Superior temporal gyrus (tissue), 1 donor: ENCODE measurements at regions not wholly inside any gene's neighbourhood (a gene's known extent, or its start where the extent isn't known, plus 50 kb on each side); places are given as distances from the start of the nearest gene placed in this dataset.
A peak's percentile ranks its signal among the peaks of the same experiment; 100 is the strongest.

Experiments used
- DNase-seq: peaks from one replicate; pipeline ENCODE4 v3.0.0-alpha.2; 2016; ENCODE audit errors: extremely low spot score

DNA sequence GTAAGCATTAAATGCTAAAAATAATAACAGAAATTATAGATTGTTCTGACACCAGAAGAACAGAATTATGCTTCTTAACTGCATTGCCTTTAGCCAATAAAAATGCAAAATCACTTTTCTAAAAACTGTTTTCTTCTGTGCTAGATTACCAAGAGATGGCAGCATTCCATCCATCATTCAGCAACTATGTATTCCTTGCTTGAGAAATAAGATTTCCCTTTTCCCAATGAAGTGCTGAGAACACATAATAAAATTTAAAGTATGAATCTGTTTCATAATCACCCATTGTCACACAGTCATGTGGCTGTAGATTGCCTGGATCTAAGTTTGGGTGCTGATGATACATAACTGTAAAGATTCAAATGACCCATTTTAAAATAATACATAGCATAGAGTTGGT, 504.2 kb downstream of the TDRD15 start:
- DNase-seq, result peak; percentile 60

- DNase-seq, result no peak
Measured at GRCh38 chr2:21633015-21633414, 509.2 kb downstream of the TDRD15 start.

GRCh38 chr2:21633466-21633865, 509.7 kb downstream of the TDRD15 start:
- no peak for DNase-seq

- DNase-seq, result no peak
Measured at GRCh38 chr2:21633911-21634310, 510.1 kb downstream of the TDRD15 start.

DNA sequence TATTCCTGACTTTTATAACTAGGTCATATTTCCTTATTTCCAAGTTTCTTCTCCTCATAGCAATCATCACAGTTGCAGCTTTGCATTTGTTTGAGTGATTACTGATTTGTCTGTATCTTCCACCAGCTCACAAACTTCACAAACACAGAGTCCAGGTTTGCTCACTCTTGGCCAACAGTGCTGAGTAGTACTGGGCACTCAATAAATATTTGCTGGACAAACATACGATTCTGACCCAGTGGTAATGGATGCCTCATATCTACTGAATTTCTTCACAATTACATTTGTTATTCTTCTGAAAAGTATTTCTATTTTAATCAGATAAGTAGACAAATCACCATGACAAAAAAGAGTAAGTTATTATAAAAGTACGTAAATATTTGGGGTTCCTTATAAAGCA, 516.3 kb downstream of the TDRD15 start:
- no peak for DNase-seq

- no peak for DNase-seq
Measured at GRCh38 chr2:21642647-21643046, 518.9 kb downstream of the TDRD15 start.

GRCh38 chr2:21643180-21643579, 519.4 kb downstream of the TDRD15 start:
- no peak for DNase-seq

DNA sequence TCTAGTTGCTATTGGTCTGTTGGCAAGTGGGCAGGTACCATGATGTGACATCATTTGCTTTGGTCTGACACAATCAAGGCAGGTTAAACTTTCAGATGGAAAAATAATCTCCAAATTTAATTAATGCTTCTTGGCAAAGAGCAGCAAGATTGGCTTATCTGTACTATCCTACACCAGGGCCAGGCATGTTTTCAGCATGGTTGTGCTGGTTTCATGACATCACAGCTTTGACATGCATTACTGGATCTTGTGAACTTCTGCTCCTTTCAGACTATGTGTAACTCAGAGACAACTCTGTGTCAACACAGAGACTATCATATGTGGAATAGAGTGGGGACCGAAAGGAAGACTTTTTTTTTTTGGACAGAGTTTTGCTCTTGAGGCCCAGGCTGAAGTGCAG, 520.5 kb downstream of the TDRD15 start:
- DNase-seq, result no peak

- DNase-seq, result no peak
Measured at GRCh38 chr2:21646345-21646744, 522.6 kb downstream of the TDRD15 start.

- DNase-seq, result no peak
Measured at GRCh38 chr2:21650569-21650968, 526.8 kb downstream of the TDRD15 start.

DNA sequence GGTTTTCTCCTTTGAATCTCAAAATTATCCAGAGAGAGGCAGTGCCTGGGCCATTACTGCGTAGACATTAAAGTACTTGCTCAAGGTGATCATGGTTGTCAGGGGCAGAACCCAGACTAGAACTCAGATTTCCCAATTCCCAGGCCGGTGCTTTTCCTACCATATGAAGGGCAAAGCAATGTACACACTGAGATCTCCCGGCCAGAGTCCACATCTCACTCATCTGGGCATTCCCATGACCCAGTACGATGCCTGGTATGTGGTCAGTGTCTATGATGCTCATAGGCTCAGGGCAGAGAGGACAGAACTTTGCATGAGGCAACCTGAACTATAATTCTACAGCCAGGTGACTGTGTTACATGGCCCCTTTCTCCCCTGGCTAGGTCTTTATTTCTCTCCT, 531.4 kb downstream of the TDRD15 start:
- no peak for DNase-seq

- no peak for DNase-seq
Measured at GRCh38 chr2:21656330-21657075, 532.7 kb downstream of the TDRD15 start.

DNA sequence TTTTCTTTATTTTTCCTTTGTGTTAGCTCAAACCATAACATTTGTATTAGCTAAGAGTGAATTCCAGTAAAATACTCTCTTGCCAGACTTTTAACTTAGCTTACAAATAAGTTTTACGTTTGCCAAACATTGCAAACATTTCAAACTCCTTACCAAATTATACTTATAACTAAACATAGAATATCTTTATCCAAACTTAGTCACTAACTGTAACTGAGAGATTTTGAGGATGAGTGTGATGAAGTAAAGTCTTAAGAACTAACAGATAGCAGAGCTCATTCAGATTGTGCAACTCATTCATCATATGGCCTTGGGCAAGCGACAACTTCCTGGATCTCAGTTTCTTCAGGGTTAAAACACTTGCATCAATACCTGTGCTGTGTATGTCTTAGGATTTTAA, 533.7 kb downstream of the TDRD15 start:
- no peak for DNase-seq

- DNase-seq, result no peak
Measured at GRCh38 chr2:21658269-21658668, 534.5 kb downstream of the TDRD15 start.

DNA sequence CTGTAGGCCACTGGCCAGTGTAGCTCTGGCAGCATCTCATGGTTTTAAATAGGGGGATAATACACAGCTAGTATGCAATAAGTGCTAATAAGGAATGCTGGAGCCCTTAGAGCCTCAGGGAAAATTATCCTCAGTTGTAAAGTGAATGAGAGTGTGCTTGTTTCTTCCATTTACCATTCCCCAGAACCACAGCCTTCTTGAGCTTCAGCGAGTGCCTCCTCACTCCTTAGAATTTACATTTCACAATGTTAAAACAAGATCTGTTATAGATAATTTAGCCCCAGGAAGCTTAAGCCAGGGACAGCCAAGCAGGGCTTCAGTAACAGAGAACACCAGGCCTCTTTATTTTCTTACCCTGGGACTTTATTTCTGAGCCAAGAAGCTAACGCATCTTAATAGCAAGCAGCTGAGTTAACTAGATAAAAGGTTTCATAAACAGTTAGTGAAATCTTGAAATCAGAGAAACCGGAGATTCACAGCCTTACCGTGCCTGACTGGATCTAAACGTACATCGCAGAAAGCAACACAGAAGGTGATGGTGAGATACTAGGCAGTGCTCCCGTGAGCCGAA, 535.2 kb downstream of the TDRD15 start:
- no peak for DNase-seq

GRCh38 chr2:21664083-21664482, 540.3 kb downstream of the TDRD15 start:
- DNase-seq, result no peak

DNA sequence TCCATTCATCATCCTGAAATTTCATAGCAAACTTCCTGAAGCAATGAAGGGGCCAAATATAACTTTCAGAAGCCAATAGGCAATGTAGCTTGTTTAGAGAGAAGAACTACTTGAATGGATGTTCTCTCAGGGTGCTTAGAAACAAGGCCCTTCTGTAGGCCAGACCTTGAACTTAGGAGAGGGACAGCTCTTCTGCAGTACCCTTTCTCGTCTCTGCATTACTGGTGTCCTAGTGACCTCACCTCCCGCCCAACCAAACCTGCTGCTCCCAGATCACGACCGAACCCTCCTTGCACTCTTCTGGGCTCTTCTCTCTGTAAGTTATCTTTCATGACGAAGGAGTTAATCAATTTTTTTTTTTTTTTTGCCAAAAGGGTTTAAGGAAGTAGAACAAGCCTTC, 543.9 kb downstream of the TDRD15 start:
- DNase-seq, result no peak

GRCh38 chr2:21668078-21668710, 544.4 kb downstream of the TDRD15 start:
- no peak for DNase-seq

DNA sequence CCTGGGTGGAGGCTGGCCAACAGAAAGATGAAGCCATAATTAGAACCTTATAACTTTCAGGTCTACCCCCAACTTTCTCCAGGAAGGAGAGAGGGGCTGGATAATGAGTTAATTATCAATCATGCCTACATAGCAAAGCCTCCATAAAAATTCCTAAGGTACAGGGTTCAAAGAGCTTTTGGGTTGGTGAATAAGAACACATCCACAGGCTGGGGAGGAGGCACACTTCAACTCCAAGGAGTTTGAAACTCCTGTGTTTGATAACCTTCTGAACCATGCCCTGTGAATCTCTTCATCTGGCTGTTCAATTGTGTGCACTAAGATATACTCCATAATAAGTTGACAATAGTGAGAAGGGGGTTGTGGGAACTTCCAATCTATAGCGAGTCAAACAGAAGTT, 552.3 kb downstream of the TDRD15 start:
- no peak for DNase-seq

DNA sequence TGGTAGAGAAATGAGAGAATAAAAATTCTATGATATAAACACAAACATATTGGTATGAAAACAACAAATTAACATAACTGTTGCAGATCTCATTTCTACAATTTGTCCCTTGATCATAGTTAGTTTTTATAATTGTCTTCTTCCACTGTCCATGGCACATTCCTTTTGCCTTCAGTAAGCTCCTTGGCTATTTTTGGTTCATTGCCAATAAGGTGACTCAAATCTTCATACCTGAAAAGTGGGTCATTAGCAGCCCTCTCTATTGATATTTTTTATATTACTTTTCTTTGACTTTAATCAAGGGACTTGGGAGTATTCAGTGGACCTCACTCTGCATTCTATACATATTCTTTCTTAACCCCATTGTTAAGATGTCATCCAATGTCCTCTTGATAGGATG, 552.9 kb downstream of the TDRD15 start:
- no peak for DNase-seq

- no peak for DNase-seq
Measured at GRCh38 chr2:21683838-21684237, 560.1 kb downstream of the TDRD15 start.

- DNase-seq, result no peak
Measured at GRCh38 chr2:21687589-21687988, 563.8 kb downstream of the TDRD15 start.

GRCh38 chr2:21690005-21690404, 566.2 kb downstream of the TDRD15 start:
- no peak for DNase-seq
